LoVo (cell line): ENCODE measurements at regions not wholly inside any gene's neighbourhood (a gene's known extent, or its start where the extent isn't known, plus 50 kb on each side); places are given as distances from the start of the nearest gene placed in this dataset.
A peak's percentile ranks its signal among the peaks of the same experiment; 100 is the strongest.

Experiments used
- DNase-seq: peaks from one replicate; pipeline ENCODE4 v3.0.0-alpha.2; 2016; ENCODE audit warnings: low spot score

- no peak for DNase-seq
Measured at GRCh38 chr15:85889956-85890619, 95.4 kb upstream of the KLHL25 start.

GRCh38 chr15:85890620-85890980, 95.9 kb upstream of the KLHL25 start:
- DNase-seq, result no peak

- DNase-seq, result no peak
Measured at GRCh38 chr15:85891470-85891869, 96.7 kb upstream of the KLHL25 start.

DNA sequence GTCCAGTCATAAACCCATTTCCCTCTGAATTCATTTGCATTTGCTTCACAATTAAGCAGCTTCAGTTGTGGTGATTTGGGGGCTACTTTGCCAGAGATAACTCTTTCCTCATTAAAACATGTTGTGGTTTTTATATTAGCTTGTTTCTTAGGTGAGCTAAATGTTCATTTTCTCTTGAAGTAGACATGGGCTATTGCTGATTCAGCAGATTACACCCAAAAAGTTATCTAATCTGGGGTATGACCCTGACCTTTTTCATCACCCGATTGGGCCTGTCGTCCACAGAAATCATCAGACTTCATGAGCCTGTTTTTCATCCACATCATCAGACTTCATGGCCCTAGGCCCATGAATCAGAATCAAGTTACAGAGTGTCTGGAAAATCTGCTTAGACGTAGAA, 97.5 kb upstream of the KLHL25 start:
- no peak for DNase-seq

DNA sequence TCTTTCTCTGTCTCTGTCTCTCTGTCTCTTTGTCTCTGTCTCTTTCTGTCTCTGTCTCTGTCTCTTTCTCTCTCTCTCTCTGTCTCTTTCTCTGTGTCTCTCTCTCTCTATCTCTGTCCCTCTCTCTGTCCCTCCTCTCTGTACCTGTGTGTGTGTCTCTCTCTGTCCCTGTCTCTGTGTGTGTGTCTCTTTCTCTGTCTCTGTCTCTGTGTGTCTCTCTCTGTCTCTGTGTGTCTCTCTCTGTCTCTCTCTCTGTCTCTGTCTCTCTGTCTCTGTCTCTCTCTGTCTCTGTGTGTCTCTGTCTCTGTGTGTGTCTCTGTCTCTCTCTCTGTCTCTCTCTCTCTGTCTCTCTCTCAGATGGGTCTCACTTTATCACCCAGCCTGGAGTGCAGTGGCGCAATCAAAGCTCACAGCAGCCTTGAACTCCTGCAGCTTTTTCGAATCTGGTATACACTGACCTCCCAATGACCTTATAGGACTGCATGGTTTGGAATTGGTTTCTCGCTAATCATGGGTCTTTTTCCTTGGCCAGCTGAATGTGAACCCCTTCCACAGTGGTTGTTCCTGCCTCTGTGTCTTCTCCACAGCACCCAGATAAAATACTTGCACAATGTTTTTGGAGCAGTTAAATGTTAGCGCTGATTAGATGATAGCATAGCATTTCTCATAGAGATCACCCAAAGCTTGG, 102.6 kb upstream of the KLHL25 start:
- DNase-seq, result no peak

DNA sequence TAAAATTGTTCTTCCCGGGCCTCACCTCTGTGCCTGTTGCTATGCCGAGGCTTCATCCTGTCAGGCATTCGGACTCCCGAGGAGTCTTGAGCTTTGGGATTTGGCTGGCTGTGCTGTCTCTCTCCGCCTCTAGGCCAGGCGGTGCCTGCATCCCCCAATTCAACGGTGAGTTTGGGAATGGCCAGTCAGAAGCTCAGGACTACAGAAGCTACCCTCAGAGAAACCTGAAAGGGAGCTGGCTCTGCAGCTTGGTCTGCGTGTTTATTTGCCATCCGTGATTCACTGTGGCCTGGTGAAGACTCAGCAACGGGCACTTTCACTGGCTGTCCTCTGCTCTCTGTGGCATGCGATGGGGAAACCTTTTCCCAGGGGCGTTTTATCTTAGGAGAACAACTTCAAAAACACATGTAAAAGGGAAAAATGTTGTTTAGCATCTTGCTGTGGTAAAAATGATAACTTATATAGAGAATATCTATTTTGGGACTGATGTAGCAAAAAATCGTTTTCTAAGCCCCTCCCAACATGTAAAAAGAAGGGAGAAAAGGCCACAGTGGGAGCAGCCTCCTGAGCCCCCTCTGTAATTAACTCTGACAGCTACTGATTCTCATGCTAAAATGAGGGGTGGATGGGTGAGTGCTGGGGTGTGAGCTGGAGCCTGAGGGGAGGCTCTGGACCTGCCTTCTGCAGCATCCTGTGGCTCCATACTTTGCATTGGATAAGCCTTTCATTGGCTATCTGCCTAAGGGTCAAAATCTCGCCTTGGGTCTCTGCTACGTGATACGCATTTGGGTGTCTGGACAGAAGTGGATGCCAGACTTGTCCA, 103.4 kb upstream of the KLHL25 start:
- DNase-seq, result no peak

DNA sequence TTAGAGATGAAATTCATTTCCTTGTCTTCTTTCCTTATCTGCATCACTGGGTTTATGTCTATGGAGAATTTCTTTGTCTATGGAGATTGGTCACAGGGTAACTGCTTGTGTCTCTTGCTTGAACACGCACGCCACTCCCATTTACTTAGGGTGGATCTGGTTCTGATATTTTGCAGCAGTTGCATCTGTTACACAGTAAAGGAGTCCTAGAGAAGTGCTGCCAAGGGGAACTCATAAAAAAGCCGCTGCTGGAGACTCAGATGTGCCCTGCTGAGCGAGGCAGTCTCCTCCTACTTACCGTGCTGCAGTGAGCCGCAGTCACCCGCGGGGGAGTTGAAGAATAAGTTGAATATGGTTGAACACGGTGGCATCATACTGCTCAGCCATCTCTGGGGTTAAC, 105.2 kb upstream of the KLHL25 start:
- DNase-seq, result peak; percentile 39

DNA sequence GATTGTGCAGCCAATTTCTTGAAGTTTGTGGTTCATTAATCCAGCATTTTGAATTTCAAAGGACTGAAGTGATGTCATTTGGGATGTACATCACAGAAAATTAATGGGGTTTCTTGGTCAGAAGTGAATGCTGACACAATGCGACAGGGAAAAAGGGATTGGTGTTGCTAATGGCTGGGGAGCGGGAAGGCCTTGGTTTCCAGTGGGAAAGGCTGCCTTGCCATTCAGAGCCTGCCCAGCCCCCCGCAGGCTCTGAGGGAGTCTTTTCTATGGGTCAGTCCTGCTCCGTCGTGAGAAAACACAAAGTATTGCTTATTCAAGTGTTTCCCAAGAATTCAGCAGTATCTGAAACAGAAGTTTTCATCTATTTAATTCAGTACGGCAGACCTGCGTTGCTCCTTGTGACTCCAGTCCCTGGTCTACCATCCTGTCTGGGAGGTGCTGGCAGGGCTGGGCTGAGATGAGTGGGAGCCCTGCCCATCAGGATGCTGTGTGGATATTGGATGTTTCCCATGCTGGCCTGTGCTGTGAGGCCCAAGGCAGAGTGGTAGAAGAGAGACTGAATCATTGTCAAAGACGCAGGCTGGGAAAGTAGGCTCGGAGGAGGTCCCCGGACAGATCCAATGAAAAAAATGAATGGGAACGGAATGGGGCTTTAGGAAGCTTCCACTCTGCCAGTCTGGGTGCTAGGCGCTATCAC, 111.2 kb upstream of the KLHL25 start:
- DNase-seq, result no peak

- no peak for DNase-seq
Measured at GRCh38 chr15:85906640-85907039, 111.9 kb upstream of the KLHL25 start.

- no peak for DNase-seq
Measured at GRCh38 chr15:85910834-85911233, 116.1 kb upstream of the KLHL25 start.

DNA sequence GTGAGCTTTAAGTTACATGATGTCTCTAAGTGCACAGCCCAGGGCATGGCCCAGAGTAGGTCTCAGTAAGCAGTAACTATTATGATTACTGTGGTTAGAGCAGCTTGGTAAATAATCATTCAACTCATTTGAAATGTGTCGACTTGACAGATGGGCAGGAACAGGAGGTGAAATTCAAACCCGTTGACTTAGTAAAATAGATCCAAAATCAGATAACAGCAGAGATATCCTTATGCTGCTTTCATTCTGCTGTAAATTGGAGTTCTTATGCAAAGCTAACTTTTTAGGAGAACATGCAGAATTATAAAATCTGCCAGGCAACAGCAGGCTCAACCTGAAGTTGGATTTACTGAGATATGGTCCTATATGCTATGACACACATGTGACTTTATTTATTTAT, 118.7 kb upstream of the KLHL25 start:
- DNase-seq, result no peak

- DNase-seq, result no peak
Measured at GRCh38 chr15:85920956-85921355, 126.2 kb upstream of the KLHL25 start.

GRCh38 chr15:85924088-85924487, 129.4 kb upstream of the KLHL25 start:
- DNase-seq, result no peak

DNA sequence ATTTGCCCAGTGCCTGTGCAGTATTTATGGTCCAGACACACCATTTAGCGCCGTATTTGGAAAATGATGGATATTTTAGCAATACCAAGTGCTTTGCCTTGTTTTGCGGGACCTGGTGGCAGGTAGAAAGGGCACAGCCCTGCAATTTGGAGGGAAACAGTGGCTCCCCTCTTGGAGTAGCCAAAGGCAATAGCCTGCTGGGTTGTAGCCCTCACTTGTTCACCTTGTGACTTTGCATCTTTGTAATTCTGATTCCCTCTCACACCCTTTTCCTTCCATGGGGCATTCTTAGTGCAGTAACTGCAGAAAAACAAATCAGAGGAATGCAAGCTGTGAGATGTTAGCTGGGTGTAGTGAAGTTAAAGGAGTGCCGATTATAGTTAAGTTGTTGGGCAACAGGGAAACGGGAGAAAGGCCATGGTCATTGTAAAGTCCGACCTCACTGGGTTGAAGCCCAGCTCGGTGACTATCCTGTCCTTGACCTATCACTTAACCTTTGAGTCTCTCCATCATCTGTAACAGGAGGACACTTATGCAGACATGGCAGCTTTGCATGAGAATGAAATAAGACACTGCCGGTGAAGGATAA, 131.0 kb upstream of the KLHL25 start:
- no peak for DNase-seq

- DNase-seq, result no peak
Measured at GRCh38 chr15:85926834-85927233, 132.1 kb upstream of the KLHL25 start.

- no peak for DNase-seq
Measured at GRCh38 chr15:85927931-85928537, 133.3 kb upstream of the KLHL25 start.

DNA sequence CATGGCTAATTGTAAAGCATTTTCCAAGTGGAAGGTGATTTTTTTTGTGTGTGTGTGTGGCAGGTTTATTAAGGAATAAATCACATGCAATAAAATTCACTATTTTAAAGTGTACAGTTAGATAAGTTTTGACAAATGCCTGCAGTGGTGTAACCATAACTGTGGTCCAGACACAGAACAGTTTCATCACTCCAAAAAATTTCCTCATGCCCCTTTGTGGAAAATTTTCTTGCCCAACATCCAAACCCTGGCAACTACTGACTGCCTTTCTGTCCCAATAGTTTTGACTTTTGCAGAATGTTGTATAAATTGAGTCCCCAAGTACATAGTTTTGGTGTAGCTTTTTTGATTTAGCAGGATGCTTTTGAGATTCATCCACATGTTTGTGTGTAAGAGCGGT, 135.1 kb upstream of the KLHL25 start:
- DNase-seq, result no peak

DNA sequence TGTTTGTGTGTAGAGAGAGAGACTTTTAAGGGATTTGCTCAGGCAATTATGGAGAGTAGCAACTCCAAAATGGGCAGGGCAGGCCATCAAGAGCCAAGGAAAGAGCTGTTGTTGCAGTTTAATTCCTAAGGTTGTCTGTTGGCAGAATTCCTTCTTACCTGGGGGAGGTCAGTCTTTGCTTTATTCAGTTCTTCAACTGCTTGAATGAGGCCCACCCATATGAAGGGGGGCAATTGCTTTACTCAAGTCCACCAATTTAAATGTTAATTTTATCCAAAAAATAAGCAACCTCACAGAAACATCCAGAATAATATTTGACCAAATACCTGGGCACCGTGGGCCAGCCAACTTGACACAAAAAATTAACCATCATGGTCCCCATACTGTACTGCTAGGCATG, 137.7 kb upstream of the KLHL25 start:
- DNase-seq, result no peak

DNA sequence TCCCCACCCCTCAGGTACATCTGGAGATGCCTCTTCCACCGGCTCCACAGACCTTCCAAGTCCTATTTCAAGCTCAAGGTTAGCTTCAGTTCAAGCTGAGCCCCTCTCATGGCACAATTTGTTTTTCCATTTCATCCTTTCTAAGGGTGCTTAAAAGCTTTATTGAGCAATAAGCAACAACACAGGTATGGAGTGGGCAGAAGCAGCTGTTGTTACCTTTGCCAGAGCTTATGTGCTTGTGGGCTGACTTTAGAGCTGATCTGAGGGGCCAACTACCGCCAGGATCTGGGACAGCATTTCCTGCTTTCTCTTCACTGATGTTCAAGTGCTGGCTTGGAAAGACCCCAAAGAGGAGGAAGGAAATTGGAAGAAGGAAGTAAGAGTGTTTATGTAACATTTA, 140.0 kb upstream of the KLHL25 start:
- no peak for DNase-seq

DNA sequence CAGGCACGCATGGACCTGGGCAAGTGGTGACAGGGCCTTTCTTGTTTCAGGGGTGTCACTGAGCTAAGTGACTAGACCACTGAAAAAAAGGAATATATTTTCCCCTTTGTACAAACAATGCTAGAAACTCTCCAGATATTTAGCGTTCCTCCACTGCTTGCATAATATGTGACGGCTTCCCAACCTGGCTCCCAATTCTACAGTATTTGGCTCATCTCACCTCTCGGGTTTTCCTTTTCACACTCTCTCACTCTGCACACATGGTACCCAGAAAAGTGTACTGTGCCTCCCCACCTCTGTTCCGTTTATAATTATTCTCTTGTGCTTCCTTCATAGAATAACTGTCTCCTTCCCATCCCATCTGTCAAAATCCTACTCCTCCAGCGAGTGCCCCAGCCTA, 140.5 kb upstream of the KLHL25 start:
- no peak for DNase-seq

DNA sequence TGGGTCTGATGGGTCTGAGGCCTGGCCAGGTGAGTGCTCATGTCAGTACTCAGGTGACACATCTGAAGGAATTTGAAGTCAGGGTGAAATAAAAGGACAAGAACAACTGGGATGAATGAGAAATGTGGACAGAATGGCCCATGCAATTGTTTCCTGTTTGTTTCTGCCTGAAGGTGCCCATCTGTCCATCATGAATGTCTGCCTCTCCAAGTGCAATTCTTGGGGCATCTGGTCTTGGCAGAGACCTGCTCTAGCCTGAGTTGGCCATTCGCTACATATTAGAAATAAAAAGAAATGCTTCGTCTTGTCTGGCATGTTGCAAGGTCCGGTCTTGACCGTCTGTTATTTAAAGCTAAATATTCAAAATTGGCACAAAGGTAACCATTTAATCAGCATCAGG, 142.0 kb upstream of the AGBL1 start:
- DNase-seq, result no peak
